Gastroesophageal sphincter (tissue), 4 donors: ENCODE measurements at regions not wholly inside any gene's neighbourhood (a gene's known extent, or its start where the extent isn't known, plus 50 kb on each side); places are given as distances from the start of the nearest gene placed in this dataset.

Source experiments
- ATAC-seq: fragments of 150-250 bp; one replicate; pipeline ENCODE4 v1.9.1; 2016; ENCODE audit warnings: mild to moderate bottlenecking, moderate library complexity
- H3K27ac ChIP-seq, 4 donors: fragments of 200-600 bp; sonication (generic) in 3 of 4; 1 replicate in 3 of 4; 2 replicates in 1 of 4; pipeline ENCODE4 v1.5.1; 2016 to 2019
- H3K27me3 ChIP-seq: fragments of 200-600 bp; sonication (generic); one replicate; pipeline ENCODE4 v1.5.1; 2019
- H3K36me3 ChIP-seq, 2 donors: fragments of 200-600 bp; sonication (generic); one replicate each; pipeline ENCODE4 v1.5.1; 2019; ENCODE audit warnings: control low read depth in 1 of 2
- H3K4me1 ChIP-seq, 3 donors: fragments of 200-600 bp; sonication (generic); 1 replicate in 2 of 3; 2 replicates in 1 of 3; pipeline ENCODE4 v1.5.1; 2016 to 2019; ENCODE audit warnings: control low read depth in 2 of 3
- H3K4me3 ChIP-seq, 2 donors: fragments of 200-600 bp; sonication (generic); one replicate each; pipeline ENCODE4 v1.5.1; 2019; ENCODE audit warnings: mild to moderate bottlenecking in 1 of 2, moderate library complexity in 1 of 2
- H3K9me3 ChIP-seq, 3 donors: fragments of 200-600 bp; sonication (generic); one replicate each; pipeline ENCODE4 v1.5.1; 2017 to 2019; ENCODE audit warnings: control low read depth in 2 of 3
- EP300 ChIP-seq: sonication (generic); formaldehyde crosslinking; IDR thresholded peaks from one replicate; pipeline ENCODE4 v1.6.1; 2017; ENCODE audit warnings: antibody characterized with exemption, mild to moderate bottlenecking
- POLR2A ChIP-seq, 2 donors: fragments of 450-650 bp; IDR thresholded peaks; one replicate each; pipeline ENCODE4 v1.6.1; 2017; ENCODE audit warnings: antibody characterized with exemption in 2 of 2, mild to moderate bottlenecking in 2 of 2, moderate library complexity in 1 of 2
- POLR2AphosphoS5 ChIP-seq: sonication (generic); formaldehyde crosslinking; IDR thresholded peaks from one replicate; pipeline ENCODE4 v1.6.1; 2017; ENCODE audit warnings: antibody characterized with exemption
- WGBS, 2 donors: methylation state at CpG; one replicate each; pipeline ENCODE4 v1.1.5; 2018; ENCODE audit warnings: low coverage in 1 of 2; 5-methylcytosine and 5-hydroxymethylcytosine counted together
- TF ChIP-seq, protein P1 (sequence below), 4 experiments: fragments of 200-600 bp in 2 of 4; fragments of 450-650 bp in 2 of 4; sonication (generic) in 1 of 4; IDR thresholded peaks; one replicate each; pipeline ENCODE4 v1.5.1; 2017 to 2019; ENCODE audit warnings: antibody characterized with exemption in 4 of 4, mild to moderate bottlenecking in 2 of 4, moderate library complexity in 2 of 4

- H3K27ac ChIP-seq = no peak overlapping the region
- no peak for ATAC-seq
Measured at GRCh38 chr17:36723459-36724025, 122.2 kb downstream of the MRM1 start.

GRCh38 chr17:36726199-36726598 lies 124.8 kb downstream of the MRM1 start:
- ATAC-seq = no peak
- Histone ChIP-seq H3K36me3 (no peaks in the 10 kb centered on the region), H3K27me3 (peaks cover 47% of the 10 kb centered on the region), H3K4me1 (peaks cover 0 to 14% (median 7%) of the 10 kb centered on the region in 3 donors), H3K27ac (no peak overlapping the region), H3K4me3 (no peak overlapping the region), H3K9me3 (no peaks in the 10 kb centered on the region)
- 86 to 96% methylated on average over 3 to 4 of the region's 4 CpGs for WGBS, 2 donors
- TF ChIP-seq EP300 (no peak), POLR2AphosphoS5 (no peak)
- TF ChIP-seq, protein P1, sequence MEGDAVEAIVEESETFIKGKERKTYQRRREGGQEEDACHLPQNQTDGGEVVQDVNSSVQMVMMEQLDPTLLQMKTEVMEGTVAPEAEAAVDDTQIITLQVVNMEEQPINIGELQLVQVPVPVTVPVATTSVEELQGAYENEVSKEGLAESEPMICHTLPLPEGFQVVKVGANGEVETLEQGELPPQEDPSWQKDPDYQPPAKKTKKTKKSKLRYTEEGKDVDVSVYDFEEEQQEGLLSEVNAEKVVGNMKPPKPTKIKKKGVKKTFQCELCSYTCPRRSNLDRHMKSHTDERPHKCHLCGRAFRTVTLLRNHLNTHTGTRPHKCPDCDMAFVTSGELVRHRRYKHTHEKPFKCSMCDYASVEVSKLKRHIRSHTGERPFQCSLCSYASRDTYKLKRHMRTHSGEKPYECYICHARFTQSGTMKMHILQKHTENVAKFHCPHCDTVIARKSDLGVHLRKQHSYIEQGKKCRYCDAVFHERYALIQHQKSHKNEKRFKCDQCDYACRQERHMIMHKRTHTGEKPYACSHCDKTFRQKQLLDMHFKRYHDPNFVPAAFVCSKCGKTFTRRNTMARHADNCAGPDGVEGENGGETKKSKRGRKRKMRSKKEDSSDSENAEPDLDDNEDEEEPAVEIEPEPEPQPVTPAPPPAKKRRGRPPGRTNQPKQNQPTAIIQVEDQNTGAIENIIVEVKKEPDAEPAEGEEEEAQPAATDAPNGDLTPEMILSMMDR (IDR thresholded peaks at IDR 0.05) = no peak

More at GRCh38 chr17:36723459-36724025, 122.2 kb downstream of the MRM1 start:
- Histone ChIP-seq H3K36me3 (no peaks in the 10 kb centered on the region), H3K27me3 (peaks cover 21% of the 10 kb centered on the region), H3K4me1 (peaks cover 0 to 14% (median 7%) of the 10 kb centered on the region in 3 donors), H3K4me3 (no peak overlapping the region), H3K9me3 (no peaks in the 10 kb centered on the region)
- TF ChIP-seq POLR2A (IDR thresholded peaks at IDR 0.05) (no peak), POLR2AphosphoS5 (no peak), EP300 (no peak)
- TF ChIP-seq, protein P1 (IDR thresholded peaks at IDR 0.05) = no peak
- 76 to 93% methylated on average over 2 to 4 of the region's 6 CpGs for WGBS, 2 donors

GRCh38 chr17:36727052-36727451 lies 125.7 kb downstream of the MRM1 start:
- peaks cover 56% of the 10 kb centered on the region for H3K27me3 ChIP-seq
- H3K27ac ChIP-seq = no peak overlapping the region
- H3K4me1 ChIP-seq = peaks cover 0 to 8% (median 7%) of the 10 kb centered on the region in 3 donors
- H3K36me3 ChIP-seq = no peaks in the 10 kb centered on the region
- no peak overlapping the region for H3K4me3 ChIP-seq
- no peak for ATAC-seq
- WGBS, 2 donors = 70 to 87% methylated on average over 5 to 6 of the region's 8 CpGs
- no peak for TF ChIP-seq POLR2A (IDR thresholded peaks at IDR 0.05)
- TF ChIP-seq, protein P1 (IDR thresholded peaks at IDR 0.05) = no peak
- no peaks in the 10 kb centered on the region for H3K9me3 ChIP-seq

- no peak overlapping the region for H3K27ac ChIP-seq
- no peak overlapping the region for H3K4me3 ChIP-seq
- H3K9me3 ChIP-seq = no peaks in the 10 kb centered on the region
- WGBS, 2 donors = 31 to 43% methylated on average over 2 to 4 of the region's 4 CpGs
- H3K4me1 ChIP-seq = peaks cover 0 to 5% (median 3%) of the 10 kb centered on the region in 3 donors
- H3K27me3 ChIP-seq = peaks cover 61% of the 10 kb centered on the region
- ATAC-seq = no peak
- no peak for TF ChIP-seq EP300
- no peak for TF ChIP-seq POLR2AphosphoS5
- H3K36me3 ChIP-seq = no peaks in the 10 kb centered on the region
Measured at GRCh38 chr17:36727577-36727976, 126.2 kb downstream of the MRM1 start.

GRCh38 chr17:36728030-36728991 lies 126.9 kb downstream of the MRM1 start:
- no peaks in the 10 kb centered on the region for H3K9me3 ChIP-seq
- TF ChIP-seq POLR2AphosphoS5 (no peak), POLR2A (IDR thresholded peaks at IDR 0.05) (no peak), EP300 (no peak)
- TF ChIP-seq, protein P1 (IDR thresholded peaks at IDR 0.05) = no peak
- no peaks in the 10 kb centered on the region for H3K36me3 ChIP-seq
- 11 to 12% methylated on average over 15 to 26 of the region's 30 CpGs for WGBS, 2 donors
- ATAC-seq = no peak
- H3K4me3 ChIP-seq = no peak overlapping the region
- no peak overlapping the region for H3K27ac ChIP-seq
- no peaks in the 10 kb centered on the region for H3K4me1 ChIP-seq
- peaks cover 68% of the 10 kb centered on the region for H3K27me3 ChIP-seq
